ENCODE measurements at regions not wholly inside any gene's neighbourhood (a gene's known extent, or its start where the extent isn't known, plus 50 kb on each side); places are given as distances from the start of the nearest gene placed in this dataset.

DNA sequence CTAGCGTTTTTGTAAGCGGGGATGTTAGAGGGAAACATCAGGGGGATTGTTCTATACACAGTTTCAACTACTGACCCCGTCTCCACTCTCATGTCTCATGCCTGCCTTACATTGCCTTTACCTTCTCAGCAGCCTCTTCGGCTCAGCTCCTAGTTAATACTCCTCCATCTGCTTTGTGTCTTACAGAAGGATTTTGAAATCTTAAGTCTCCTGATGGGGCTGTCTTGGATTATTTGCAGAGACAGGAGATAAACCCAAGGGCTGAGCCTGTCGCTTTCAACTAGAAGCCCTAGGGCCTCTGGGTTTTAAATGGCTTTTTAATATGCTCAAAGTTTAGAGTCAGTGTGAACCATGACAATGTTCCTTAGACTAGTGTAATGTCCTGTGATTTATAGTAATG, 161.5 kb downstream of the CARTPT start:
- TF ChIP-seq CTCF (IDR thresholded peaks at IDR 0.05; ENCODE audit: low read length) (no peak), EZH2 (IDR thresholded peaks at IDR 0.05; ENCODE audit: borderline replicate concordance, low read length) (no peak)

Measured in OCI-LY1 (cell line).